OCI-LY1 (cell line): ENCODE measurements at regions not wholly inside any gene's neighbourhood (a gene's known extent, or its start where the extent isn't known, plus 50 kb on each side); places are given as distances from the start of the nearest gene placed in this dataset.

Experiments
- H2AFZ ChIP-seq: fragments of 200-600 bp; sonication (generic), shearing (Covaris generic); 2 replicates; pipeline ENCODE4 v1.6.0; 2014; ENCODE audit warnings: antibody characterized with exemption, mild to moderate bottlenecking, low read length
- H3F3A ChIP-seq: fragments of 200-600 bp; sonication (generic), shearing (Covaris generic); 2 replicates; pipeline ENCODE4 v1.6.0; 2014; ENCODE audit warnings: mild to moderate bottlenecking, antibody characterized with exemption, low read length, moderate library complexity; ENCODE audit not compliant: insufficient read depth
- H3K27ac ChIP-seq: fragments of 200-600 bp; sonication (generic); 2 replicates; pipeline ENCODE4 v1.5.1; 2014; ENCODE audit warnings: low read length, mixed run types, mild to moderate bottlenecking, low read depth; ENCODE audit not compliant: poor library complexity, severe bottlenecking
- H3K27me3 ChIP-seq: fragments of 200-600 bp; sonication (generic); 2 replicates; pipeline ENCODE4 v1.6.0; 2014; ENCODE audit warnings: antibody characterized with exemption, mild to moderate bottlenecking, low read length, moderate library complexity; ENCODE audit not compliant: insufficient read depth
- H3K36me3 ChIP-seq: fragments of 200-600 bp; sonication (generic); 2 replicates; pipeline ENCODE4 v1.6.1; 2014; ENCODE audit warnings: mild to moderate bottlenecking, antibody characterized with exemption, low read length, moderate library complexity, mixed read lengths; ENCODE audit not compliant: insufficient read depth
- H3K4me1 ChIP-seq: fragments of 200-600 bp; sonication (generic); 2 replicates; pipeline ENCODE4 v1.5.1; 2014; ENCODE audit warnings: mild to moderate bottlenecking, low read length, moderate library complexity; ENCODE audit not compliant: insufficient read depth, severe bottlenecking
- H3K4me2 ChIP-seq: fragments of 200-600 bp; sonication (generic), shearing (Covaris generic); 2 replicates; pipeline ENCODE4 v1.6.1; 2014; ENCODE audit warnings: low read length
- H3K4me3 ChIP-seq: fragments of 200-600 bp; sonication (generic); 2 replicates; pipeline ENCODE4 v1.5.1; 2014; ENCODE audit warnings: low read length, low read depth, mild to moderate bottlenecking, mixed read lengths; ENCODE audit not compliant: poor library complexity, severe bottlenecking
- H3K79me2 ChIP-seq: fragments of 200-600 bp; shearing (Covaris generic); 2 replicates; pipeline ENCODE4 v1.6.1; 2016; ENCODE audit warnings: mixed run types, low read length, mixed read lengths; ENCODE audit not compliant: insufficient read depth
- H3K9ac ChIP-seq: fragments of 200-600 bp; sonication (generic), shearing (Covaris generic); 2 replicates; pipeline ENCODE4 v1.6.1; 2014; ENCODE audit warnings: mild to moderate bottlenecking, low read length, mixed read lengths
- H3K9me2 ChIP-seq: fragments of 200-600 bp; sonication (generic), shearing (Covaris generic); 2 replicates; pipeline ENCODE4 v1.6.1; 2014; ENCODE audit warnings: low read depth, mild to moderate bottlenecking, low read length, mixed read lengths
- H3K9me3 ChIP-seq: fragments of 200-600 bp; shearing (Covaris generic); 2 replicates; pipeline ENCODE4 v1.6.1; 2014; ENCODE audit warnings: low read length, mixed read lengths
- H4K20me1 ChIP-seq: fragments of 200-600 bp; sonication (generic), shearing (Covaris generic); 2 replicates; pipeline ENCODE4 v1.6.0; 2016; ENCODE audit warnings: mild to moderate bottlenecking, low read length; ENCODE audit not compliant: insufficient read depth
- CTCF ChIP-seq: fragments of 200-600 bp; sonication (generic), shearing (Covaris generic); IDR thresholded peaks from 2 replicates; pipeline ENCODE4 v1.5.1; 2017; ENCODE audit warnings: mild to moderate bottlenecking, antibody characterized with exemption, low read length, moderate library complexity, mixed read lengths
- EZH2 ChIP-seq: fragments of 200-600 bp; sonication (generic), shearing (Covaris generic); IDR thresholded peaks from 2 replicates; pipeline ENCODE4 v1.8.0; 2017; ENCODE audit warnings: borderline replicate concordance, mixed run types, mild to moderate bottlenecking, antibody characterized with exemption, low read length, moderate library complexity, mixed read lengths

DNA sequence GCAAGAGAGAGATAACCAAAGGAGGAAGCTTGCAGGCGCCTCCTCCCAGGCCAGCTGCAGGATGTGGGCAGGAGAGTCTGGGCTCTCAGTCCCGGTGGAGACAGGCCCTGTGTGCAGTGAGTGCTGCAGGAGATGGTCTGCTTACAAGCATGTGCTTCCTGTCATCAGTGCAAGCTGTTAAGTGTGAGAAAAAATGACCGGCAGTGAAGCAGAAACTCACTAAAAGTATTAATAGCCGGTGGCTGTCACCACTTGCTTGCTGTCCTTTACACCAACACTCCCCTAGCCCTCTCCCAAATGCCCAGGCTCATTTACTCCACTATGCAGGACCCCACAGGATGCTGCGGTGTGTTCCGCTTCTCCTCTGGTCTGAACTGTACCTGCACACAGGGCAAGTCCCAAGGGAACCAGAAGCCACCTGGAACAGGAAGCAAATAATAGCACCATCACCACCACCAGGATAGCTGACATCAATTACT, 435.6 kb upstream of the HS6ST1 start:
- Histone ChIP-seq H3K27ac (no peak overlapping the region), H3K9me2 (no peaks in the 10 kb centered on the region), H3K9ac (no peak overlapping the region), H3K4me3 (no peak overlapping the region), H2AFZ (no peak overlapping the region), H4K20me1 (no peaks in the 10 kb centered on the region), H3F3A (no peaks in the 10 kb centered on the region), H3K9me3 (no peaks in the 10 kb centered on the region), H3K27me3 (no peaks in the 10 kb centered on the region), H3K4me2 (no peak overlapping the region), H3K79me2 (no peaks in the 10 kb centered on the region), H3K36me3 (no peaks in the 10 kb centered on the region), H3K4me1 (no peaks in the 10 kb centered on the region)
- no peak for TF ChIP-seq EZH2
- TF ChIP-seq CTCF = no peak

- Histone ChIP-seq H4K20me1 (no peaks in the 10 kb centered on the region), H3K9me3 (no peaks in the 10 kb centered on the region), H3K9ac (no peak overlapping the region), H3F3A (no peaks in the 10 kb centered on the region), H3K4me1 (no peaks in the 10 kb centered on the region), H3K79me2 (no peaks in the 10 kb centered on the region), H3K27me3 (no peaks in the 10 kb centered on the region), H3K36me3 (no peaks in the 10 kb centered on the region), H3K9me2 (no peaks in the 10 kb centered on the region), H2AFZ (no peak overlapping the region), H3K4me3 (no peak overlapping the region), H3K4me2 (no peak overlapping the region), H3K27ac (no peak overlapping the region)
- TF ChIP-seq CTCF (no peak), EZH2 (no peak)
These were observed 437.2 kb upstream of the HS6ST1 start for GRCh38 chr2:128755695-128756364.

GRCh38 chr2:128756365-128756717, 437.7 kb upstream of the HS6ST1 start:
- TF ChIP-seq EZH2 = no peak
- TF ChIP-seq CTCF = no peak
- H3K4me1 ChIP-seq = no peaks in the 10 kb centered on the region
- H3K9me2 ChIP-seq = no peaks in the 10 kb centered on the region
- no peaks in the 10 kb centered on the region for H3F3A ChIP-seq
- no peak overlapping the region for H3K4me2 ChIP-seq
- no peaks in the 10 kb centered on the region for H3K27me3 ChIP-seq
- no peaks in the 10 kb centered on the region for H4K20me1 ChIP-seq
- H3K4me3 ChIP-seq = no peak overlapping the region
- no peak overlapping the region for H2AFZ ChIP-seq
- no peaks in the 10 kb centered on the region for H3K9me3 ChIP-seq
- H3K36me3 ChIP-seq = no peaks in the 10 kb centered on the region
- no peak overlapping the region for H3K27ac ChIP-seq
- no peaks in the 10 kb centered on the region for H3K79me2 ChIP-seq
- no peak overlapping the region for H3K9ac ChIP-seq
